Endometrium (tissue), 2 donors: ENCODE measurements at regions not wholly inside any gene's neighbourhood (a gene's known extent, or its start where the extent isn't known, plus 50 kb on each side); places are given as distances from the start of the nearest gene placed in this dataset.
"Not testable (repeated sequence)": the region's sequence is repeated elsewhere in the genome, so short reads cannot be mapped to it uniquely, and the experiment has no call there.

Experiments
- FAIRE-seq: peaks from 2 replicates; lab custom pipeline; 2012; peaks lifted over from hg19 to GRCh38; lab: Jason Lieb, UNC
- donor health status: control.
- donor health status: control.

DNA sequence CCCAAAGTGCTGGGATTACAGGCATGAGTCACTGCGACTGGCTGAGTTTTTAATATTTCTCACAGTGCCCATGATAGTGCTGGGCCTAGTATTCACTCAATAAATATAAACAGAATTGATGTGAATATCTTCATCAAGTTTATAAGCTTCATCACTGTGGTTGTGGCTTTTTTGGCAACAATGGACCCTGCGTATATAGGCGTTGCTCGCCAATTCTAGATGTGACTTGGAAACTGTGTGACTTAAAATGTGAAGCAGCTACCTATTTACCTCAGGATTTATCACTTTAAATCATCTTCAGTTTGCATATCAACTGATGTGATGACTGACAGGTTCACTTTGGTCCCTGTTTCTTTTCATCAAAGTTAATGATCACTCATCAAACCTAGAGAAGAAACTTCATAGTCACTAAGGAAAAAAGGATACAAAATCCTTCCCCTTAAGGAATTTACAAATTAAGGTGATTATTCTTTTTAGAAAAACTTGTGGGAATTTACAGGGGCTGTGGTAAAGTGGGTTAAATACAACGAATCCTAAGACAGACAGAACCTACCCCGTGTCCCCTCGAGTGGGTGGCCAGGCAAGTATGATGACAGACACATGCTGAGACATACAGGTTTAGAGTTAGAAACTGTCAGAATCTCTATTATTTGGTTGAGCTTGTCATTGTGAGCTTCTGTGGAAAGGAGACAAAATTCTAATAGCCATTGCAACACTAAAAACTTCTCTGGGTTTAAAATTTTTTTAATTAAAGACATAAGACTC lies 101.3 kb downstream of the AKAP11 start:
- FAIRE-seq, result no peak

DNA sequence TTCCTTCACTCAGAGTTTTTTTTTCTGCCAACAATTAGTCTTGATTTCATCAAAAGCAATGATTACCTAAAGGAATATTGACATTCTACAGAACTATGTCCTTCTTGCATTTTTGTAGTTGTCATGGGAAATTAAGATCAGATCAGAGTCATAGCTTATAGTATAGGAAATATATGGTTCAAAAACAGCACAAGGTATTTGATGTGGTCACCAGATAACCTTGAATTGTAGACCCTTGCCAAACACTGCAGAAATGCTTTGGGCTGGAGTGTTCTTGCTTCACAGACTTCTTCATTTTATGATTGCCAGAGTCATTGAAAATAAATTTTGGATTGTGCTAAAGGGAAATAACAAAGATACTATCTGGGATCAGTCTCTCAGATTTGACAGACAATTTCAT lies 103.7 kb downstream of the AKAP11 start:
- FAIRE-seq, result no peak

DNA sequence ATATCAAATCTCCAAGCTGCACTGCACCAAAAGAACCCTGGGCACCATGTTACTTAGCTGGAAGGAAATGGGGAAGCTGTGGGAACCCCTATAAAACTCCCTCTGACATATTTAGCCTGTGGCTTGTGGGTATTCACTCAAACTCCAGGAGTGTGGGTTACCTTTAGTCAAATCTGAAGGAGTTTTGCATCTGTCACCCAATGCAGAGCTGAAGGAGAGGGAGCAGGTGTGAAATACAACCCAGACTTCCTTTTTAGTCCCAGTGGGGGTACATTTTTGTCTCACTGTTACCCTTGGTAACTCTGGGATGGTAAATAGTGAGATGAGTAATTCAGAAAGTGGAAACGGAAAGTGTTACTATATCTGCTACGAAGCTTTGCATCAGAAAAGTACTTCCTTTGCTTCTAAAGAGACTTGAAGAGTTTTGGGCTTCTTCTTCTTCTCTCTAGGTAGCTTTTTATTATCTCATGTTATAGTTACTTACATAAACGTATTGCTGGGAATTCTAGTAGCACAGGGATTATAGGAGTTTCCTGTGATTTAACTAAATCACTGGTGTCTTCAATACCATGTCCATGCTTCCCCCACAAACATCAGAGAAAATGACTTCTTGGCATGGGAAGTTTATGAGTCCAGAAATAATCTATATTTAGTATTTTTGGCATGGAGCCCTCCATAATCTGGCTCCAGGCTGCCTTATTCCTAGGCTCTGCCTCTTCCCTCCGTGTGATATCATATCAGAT lies 105.9 kb downstream of the AKAP11 start:
- no peak for FAIRE-seq

DNA sequence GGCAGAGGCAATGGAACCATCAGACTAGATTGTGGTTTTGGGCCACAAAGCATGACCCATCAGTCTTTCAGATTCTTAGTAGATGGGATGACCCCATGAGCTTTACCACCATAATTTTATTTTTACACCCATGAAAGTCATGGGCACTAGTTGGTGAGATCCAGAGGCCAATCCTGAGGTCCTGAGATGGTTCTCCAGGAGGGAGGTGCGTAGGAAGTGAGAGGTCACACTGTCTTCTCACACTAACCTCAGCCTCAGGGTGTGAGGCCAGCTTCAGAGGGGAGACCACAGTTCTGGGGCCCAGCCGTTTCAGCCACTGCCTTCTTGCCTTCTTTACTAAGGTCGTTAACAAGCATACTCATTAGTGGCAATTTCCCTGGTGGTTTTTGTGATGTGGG lies 106.4 kb downstream of the AKAP11 start:
- no peak for FAIRE-seq

DNA sequence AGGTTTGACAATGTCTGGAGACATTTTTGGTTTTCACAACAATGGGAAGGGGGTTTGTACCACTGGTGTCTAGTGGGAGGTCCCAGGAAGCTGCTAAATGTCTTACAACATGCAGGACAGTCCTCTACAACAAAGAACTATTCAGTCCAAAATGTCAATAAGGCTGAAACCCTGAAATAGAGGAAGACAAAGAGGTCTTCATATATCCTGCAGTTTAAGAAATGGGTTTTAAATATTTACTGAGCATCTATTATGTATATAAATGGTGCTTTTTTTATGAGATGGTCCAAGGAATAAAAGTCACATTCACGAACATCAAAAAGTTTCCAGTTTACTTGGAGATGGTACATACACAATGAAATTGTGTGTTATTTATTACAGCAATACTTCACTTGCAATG lies 107.3 kb downstream of the AKAP11 start:
- FAIRE-seq, result no peak

DNA sequence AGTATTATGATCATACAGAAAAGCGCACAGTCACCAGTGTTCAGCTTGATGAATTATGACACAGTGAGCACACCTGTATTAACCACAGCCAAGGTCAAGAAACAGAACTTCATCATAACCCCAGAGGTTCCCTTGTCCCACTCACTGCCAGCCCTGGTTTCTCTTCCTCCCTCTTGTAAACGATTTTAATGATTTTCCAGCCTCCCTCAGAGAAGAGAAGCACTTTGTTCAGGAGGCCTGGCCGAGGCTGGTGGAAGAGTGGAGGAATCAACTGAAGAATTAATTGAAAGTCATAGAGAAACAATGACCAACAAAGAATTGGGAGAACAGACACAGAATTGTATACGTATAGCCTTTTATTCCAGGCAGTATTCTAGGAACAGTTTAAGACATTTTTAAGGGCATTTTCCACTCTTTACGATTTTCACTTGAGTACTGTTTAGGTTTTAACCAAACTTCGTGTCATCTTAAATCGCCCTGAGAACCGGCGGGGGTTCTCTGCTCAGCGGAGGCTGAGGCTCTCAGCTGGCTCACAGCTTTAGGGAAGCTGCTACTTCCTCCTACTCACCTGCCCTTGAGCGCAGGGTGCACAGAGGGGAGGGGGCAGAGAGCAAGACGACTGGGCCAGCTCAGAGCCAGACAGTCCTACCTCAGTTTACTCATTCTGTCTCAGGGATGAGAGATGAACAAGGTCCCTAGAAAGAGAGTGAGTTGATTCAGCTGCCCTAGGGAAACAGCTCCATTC lies 108.6 kb downstream of the AKAP11 start:
- FAIRE-seq, result no peak

DNA sequence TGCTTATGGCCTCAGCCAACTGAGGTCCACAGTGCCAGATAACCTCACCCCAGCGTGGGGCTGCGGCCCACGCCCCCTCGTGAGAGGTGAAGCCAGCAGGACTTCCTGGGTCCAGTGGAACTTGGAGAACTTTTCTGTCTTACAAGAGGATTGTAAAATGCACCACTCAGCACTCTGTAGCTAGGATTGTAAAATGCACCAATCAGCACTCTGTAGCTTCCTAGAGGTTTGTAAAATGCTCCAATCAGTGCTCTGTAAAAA lies 109.1 kb downstream of the AKAP11 start:
- no peak for FAIRE-seq

DNA sequence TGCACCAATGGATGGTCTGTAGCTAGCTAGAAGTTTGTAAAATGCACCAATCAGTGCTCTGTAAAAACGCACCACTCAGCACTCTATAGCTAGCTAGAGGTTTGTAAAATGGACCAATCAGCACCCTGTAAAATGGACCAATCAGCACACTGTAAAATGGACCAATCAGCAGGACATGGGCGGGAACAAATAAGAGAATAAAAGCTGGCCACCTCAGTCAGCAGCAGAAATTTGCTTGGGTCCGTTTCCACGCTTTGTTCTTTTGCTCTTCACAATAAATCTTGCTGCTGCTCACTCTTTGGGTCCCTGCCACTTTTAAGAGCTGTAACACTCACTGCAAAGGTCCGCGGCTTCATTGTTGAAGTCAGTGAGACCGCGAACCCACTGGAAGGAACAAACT lies 109.5 kb downstream of the AKAP11 start:
- not testable (repeated sequence) for FAIRE-seq

DNA sequence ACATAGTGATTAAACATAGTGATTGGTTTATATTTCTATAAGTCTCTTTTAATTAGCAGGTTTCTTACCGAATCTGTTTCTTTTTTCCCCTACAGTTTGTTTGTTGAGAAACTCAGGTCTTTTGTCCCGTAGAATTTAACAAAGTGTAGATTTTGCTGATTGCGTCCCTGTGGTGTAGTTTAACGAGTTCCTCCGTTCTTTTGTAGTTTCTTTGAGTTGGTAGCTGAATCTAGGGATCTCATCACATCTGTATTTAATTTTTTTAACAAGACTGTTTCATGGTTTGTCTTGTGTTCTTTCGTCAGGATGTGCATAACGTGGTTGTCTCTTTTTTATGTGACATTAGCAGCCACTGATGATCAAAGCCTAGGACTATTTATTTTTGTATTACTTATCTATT lies 111.1 kb downstream of the AKAP11 start:
- peak; percentile 60 for FAIRE-seq

DNA sequence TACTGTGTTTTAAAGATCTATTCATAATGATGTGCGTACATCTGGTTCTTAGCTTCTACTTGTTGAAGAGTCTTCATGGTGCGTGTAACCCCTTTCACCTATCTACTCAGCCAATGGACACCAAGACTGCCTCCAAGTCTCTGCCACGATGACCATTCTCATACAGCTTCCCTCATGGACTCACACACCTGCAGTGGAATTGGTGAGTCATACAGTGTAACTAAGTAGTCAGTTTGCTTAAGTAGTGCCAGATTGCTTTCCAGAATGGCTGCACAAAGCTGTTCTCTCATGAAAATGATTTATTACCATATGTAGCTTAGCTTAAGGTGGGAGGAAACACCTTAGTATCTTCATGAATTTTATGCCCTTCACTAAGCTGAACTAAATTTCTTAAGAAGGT lies 112.3 kb downstream of the AKAP11 start:
- no peak for FAIRE-seq

DNA sequence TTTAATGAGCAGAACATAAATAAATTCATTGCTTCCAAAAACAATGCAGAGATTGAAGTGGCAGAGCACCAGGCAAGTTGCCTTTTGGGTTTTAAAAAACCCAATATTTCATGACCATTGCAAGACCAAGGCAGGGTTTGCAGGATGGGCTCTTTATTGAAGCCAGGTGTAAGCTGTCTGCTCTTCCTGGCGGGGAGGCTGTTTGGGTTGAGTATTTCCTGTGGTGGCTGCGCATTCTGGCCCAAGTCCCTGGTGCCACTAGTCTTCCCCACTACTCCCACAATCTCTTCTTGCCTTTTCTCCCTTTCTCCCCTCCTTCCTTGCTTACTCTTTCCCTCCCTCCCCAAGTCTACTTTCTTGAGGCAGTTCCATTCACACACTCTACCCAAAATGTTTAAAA lies 116.4 kb downstream of the AKAP11 start:
- FAIRE-seq, result no peak

DNA sequence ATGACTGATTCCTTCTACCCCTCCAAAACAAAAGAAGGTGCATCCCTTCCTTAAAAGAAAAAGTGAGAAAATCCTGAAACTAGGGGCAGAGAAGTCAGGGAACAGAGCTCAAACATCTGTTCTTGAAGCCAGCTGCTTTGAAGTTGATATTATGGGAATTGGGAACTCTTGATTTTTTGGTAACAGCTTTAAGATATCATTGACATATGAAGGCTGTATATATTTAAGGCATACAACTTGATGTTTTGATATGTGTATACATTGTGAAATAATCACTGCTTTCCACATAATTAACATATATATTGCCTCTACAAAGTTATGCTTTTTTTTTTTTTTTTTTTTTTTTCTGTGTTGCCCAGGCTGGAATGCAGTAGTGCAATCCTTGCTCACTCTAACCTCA lies 117.1 kb downstream of the AKAP11 start:
- no peak for FAIRE-seq

DNA sequence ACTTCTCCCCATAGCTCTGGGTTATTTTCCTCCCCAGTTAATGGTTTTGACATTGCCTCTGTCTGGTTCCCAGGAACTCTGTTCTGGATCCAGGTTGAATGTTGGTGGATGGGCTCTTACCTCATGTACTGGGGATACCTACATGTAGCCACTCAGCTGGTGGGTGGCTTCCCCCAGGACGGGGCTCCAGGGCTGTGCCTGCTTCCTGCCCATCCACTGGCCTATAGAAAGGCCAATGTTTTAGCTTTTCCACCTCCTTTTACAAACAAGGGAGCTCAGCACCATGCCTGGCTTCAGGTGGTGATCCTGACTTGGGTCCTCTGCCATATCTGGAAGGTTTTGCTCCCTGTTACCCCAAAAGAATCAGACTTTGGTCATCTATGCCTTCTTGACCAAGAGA lies 120.2 kb downstream of the AKAP11 start:
- FAIRE-seq, result no peak

DNA sequence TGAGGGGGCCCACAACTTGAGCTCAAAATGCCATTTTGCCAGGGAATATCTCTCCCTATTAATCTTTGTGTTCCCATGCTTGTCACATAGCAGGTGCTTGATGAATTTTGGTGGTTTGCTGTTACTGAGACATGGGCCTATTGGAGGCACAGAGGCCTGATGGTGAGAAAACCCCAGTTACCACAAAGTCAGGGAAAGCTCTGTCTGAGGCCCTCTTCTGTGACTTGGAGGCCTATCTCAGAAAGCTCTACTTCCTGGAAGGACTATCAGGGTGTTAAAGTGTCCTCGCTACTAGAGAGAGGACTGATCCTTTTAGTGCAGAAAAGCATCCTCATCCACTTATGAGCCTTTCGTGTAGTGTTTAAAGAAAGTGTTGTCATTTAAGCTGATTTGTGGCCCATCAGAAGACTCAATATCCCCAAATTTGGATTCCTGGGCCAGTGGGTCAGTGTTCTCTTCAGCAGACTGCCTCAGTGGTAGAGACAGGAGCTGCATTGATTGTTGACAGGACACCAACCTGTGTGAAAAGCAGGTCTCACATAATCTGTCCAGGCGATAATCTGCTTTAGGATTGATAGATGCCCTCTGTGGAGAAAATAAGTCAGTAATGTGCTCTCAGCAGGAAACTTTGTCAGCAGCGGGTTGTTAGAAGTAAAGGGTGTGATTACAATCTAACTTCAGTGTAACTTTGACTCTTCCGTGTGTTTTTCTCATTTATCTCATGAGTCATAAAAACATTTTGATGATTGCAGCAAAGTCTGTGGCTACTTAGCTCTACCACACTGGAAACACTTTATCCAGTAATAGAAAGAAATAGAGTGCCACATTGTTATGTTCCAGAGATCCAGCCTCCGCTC lies 121.0 kb downstream of the AKAP11 start:
- no peak for FAIRE-seq

DNA sequence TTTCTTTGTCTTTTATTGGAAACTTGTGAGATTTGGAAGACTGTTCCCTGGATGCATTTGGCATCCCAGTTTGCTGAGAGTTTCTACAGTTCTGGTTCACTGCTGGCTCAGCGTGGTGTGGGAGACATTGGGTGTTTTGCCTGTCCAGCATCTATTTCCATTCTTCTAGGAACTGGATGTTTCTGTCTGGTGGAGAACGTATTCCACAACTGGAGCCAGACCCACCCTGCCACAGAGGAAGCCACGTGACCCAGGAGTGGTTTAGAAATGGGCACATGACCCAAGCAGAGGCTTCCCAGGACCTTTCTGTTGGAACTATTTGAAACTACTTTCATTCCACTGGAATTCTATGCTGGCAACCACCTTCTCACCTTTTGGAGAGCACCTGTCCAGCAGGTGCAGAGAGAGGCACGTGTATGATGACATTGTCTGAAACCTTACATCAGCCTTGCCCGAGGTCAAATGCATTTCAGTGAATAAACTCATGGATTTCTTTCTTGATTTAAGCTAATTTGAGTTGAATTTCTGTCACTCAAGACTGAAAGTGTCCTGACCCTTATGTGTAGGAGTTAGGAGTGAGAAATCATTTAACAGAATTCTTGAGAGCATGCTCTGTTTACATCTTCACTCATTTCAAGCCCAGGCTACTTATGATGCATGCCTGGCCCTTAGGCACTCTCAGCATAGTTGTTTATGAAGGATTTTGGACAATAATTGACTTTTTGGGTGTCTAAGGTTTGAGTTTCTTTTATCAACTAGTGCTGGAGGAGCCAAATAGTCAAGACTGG lies 121.8 kb downstream of the AKAP11 start:
- FAIRE-seq, result no peak

DNA sequence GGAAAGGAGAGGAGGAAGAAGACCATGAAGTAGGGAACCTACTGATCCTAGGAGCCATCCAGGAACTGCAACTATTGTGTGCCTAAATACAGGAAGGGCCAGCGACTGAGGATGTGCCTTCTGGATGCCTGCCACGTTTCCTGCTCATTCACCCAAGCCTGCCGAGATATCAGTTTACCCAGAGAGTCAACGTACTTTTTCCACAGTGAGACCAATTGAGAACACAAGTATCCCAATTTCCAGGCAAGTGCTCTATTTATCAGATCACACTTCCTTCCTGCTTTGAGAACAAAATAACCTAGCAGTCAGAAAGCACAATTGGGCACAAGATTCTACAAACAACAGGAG lies 122.4 kb downstream of the AKAP11 start:
- FAIRE-seq, result no peak

DNA sequence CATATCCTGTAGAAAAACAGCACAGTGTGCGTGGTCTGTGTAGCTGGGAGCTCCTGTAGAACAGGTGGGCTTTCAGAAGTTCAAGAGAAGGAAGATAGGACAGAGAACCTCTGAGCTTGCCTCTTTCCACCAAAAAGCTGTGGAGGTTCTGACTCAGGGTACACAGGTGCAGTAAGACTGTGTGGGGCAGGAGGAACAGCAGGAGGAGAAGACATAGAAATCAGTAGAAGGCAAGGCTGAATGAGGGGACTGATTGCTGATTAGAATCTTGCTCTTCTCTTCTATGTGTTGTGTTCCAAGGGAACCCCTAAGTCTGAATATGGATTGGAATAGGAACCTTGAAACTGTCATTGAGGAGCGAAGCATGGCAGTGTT lies 122.7 kb downstream of the AKAP11 start:
- no peak for FAIRE-seq

DNA sequence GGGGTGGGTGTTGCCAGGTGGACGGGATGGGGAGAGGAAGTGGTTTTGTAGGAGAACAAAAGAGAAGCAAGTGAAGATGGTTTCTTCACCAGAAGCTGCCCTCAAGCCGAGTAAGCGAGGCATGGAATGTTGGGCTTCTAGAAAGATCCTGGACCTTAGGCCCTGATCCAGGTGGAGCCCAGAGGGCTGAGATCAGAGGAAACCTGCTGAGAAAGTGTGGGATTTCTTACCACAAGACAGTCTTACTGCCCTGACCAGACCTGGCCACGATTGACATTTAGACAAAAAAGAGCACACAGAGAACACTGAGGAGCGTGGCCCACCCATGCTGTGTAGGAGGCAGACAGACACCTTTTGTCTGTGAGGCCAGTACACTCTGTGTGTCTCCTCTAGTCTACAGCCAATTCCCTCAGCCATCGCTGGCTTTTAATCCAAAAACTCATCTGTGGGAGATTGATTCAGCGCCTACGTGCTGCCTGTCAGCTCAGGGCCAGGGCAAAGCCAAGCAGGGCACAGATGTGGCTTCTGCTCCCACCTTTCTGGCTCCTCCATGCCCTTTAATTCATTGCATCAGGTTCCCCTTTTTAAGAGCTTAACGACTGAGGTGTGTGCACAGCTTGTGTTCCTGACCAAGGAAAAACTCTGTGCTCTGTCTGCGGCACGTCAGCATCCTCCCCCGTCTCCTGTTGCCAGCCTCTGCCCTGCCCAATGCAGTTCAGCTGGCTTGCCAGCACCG lies 123.3 kb downstream of the AKAP11 start:
- no peak for FAIRE-seq

DNA sequence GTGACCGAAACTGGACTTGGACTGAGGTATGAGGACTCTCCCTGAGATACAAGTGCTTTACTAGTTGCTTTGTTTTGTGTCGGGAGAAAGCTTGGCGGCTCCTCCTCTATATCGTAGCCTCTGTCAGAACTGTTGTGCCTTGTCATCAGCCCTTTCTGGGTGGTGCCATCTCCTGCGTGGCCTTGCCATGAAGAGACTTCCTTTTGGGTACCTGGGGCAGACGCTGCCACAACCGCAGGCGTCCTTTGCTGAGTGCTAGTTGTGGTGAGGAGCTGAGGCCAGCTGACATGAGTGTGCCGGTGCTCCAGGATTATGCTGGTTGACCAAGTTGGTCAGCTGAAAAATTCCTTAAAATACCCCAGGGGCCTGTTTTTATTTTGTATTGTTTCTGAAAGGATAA lies 124.5 kb downstream of the AKAP11 start:
- no peak for FAIRE-seq

DNA sequence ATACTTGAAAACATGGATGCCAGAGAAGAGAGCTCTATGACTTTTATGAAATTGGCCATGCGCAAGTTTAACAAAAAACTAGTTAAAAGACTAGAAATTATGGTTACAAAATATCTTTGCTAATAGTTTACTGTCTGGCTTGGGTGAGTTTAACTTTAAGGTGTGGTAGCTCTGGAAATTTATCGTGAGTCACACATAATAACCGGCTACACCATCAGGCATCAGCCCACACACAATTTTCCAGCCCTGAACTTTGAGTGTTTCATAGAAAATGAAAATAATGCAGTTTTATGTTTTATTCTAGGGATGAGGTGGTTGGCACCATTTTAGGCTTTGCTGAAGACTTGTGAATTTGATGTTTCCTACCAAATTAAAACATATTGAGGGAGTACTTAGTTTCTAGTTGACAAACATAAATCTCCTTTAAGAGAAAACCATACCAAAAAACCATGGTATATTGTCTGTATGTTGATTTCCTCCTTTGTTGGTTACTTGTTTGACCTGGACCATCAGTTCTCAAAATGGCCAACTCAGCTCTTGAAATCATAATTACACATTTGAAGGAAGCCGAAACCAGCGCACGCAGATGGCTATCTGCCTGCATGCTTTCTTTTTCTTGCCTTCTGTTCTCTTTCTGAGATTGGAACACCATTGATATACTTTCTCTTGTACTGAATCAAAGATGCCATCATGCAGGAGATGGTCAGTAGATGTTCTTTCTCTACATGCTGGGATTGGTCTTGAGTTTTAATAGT lies 125.1 kb downstream of the AKAP11 start:
- FAIRE-seq, result no peak
